H9 (cell line): ENCODE measurements at regions not wholly inside any gene's neighbourhood (a gene's known extent, or its start where the extent isn't known, plus 50 kb on each side); places are given as distances from the start of the nearest gene placed in this dataset.

Experiments
- DNase-seq: peaks from one replicate; pipeline ENCODE4 v3.0.0-alpha.2; 2017
- H2AFZ ChIP-seq: one replicate; pipeline ENCODE4 v1.6.1; 2013; ENCODE audit warnings: mild to moderate bottlenecking, low read length, control low read depth, moderate library complexity
- H2AK5ac ChIP-seq: 2 replicates; pipeline ENCODE4 v1.6.1; 2013; ENCODE audit warnings: low read length, control low read depth, mixed read lengths; ENCODE audit not compliant: insufficient read length
- H2BK120ac ChIP-seq: one replicate; pipeline ENCODE4 v1.6.1; 2013; ENCODE audit warnings: low read depth, mild to moderate bottlenecking, low read length, control low read depth, inconsistent platforms; ENCODE audit not compliant: poor library complexity, severe bottlenecking
- H2BK12ac ChIP-seq: 2 replicates; pipeline ENCODE4 v1.6.1; 2013; ENCODE audit warnings: low read length, control low read depth, mixed read lengths, low read depth; ENCODE audit not compliant: insufficient read length
- H2BK15ac ChIP-seq: 2 replicates; pipeline ENCODE4 v1.6.1; 2013; ENCODE audit warnings: low read depth, low read length, control low read depth
- H2BK20ac ChIP-seq: one replicate; pipeline ENCODE4 v1.6.1; 2013; ENCODE audit warnings: low read depth, mild to moderate bottlenecking, low read length, control low read depth, inconsistent platforms; ENCODE audit not compliant: poor library complexity, severe bottlenecking
- H2BK5ac ChIP-seq: 2 replicates; pipeline ENCODE4 v1.6.1; 2013; ENCODE audit warnings: low read length, control low read depth, mixed read lengths; ENCODE audit not compliant: insufficient read length
- H3K14ac ChIP-seq: 2 replicates; pipeline ENCODE4 v1.6.1; 2013; ENCODE audit warnings: low read length, control low read depth; ENCODE audit not compliant: insufficient read depth
- H3K18ac ChIP-seq: 2 replicates; pipeline ENCODE4 v1.6.1; 2013; ENCODE audit warnings: low read depth, mild to moderate bottlenecking, mixed read lengths, low read length, control low read depth; ENCODE audit not compliant: insufficient read length
- H3K23ac ChIP-seq: 2 replicates; pipeline ENCODE4 v1.6.1; 2013; ENCODE audit warnings: low read length, control low read depth, mixed read lengths, low read depth; ENCODE audit not compliant: insufficient read length
- H3K23me2 ChIP-seq: 2 replicates; pipeline ENCODE4 v1.6.1; 2013; ENCODE audit warnings: low read depth, mild to moderate bottlenecking, mixed read lengths, low read length, control low read depth; ENCODE audit not compliant: insufficient read length, poor library complexity, severe bottlenecking
- H3K27ac ChIP-seq: 2 replicates; pipeline ENCODE4 v1.5.1; 2013; ENCODE audit warnings: low read length, control low read depth, mixed read lengths, low read depth; ENCODE audit not compliant: insufficient read length
- H3K27me3 ChIP-seq: 2 replicates; pipeline ENCODE4 v1.6.1; 2013; ENCODE audit warnings: low read length, control low read depth, inconsistent platforms; ENCODE audit not compliant: insufficient read depth
- H3K4ac ChIP-seq: 2 replicates; pipeline ENCODE4 v1.6.1; 2013; ENCODE audit warnings: low read depth, mild to moderate bottlenecking, control low read depth, inconsistent platforms, low read length, moderate library complexity
- H3K4me1 ChIP-seq: 2 replicates; pipeline ENCODE4 v1.6.1; 2013; ENCODE audit warnings: low read length, control low read depth, inconsistent platforms; ENCODE audit not compliant: insufficient read depth
- H3K4me2 ChIP-seq: 2 replicates; pipeline ENCODE4 v1.6.1; 2013; ENCODE audit warnings: low read length, control low read depth, mixed read lengths; ENCODE audit not compliant: insufficient read length, insufficient read depth
- H3K56ac ChIP-seq: 2 replicates; pipeline ENCODE4 v1.6.1; 2013; ENCODE audit warnings: low read depth, mild to moderate bottlenecking, mixed read lengths, low read length, control low read depth; ENCODE audit not compliant: insufficient read length
- H3K79me1 ChIP-seq: 2 replicates; pipeline ENCODE4 v1.6.1; 2013; ENCODE audit warnings: low read depth, mild to moderate bottlenecking, moderate library complexity, low read length, control low read depth, inconsistent platforms; ENCODE audit not compliant: insufficient read depth, poor library complexity, severe bottlenecking
- H3K79me2 ChIP-seq: 2 replicates; pipeline ENCODE4 v1.6.1; 2013; ENCODE audit warnings: low read length, control low read depth, inconsistent platforms; ENCODE audit not compliant: insufficient read depth
- H3K9ac ChIP-seq: 2 replicates; pipeline ENCODE4 v1.6.1; 2013; ENCODE audit warnings: low read length, control low read depth, mixed read lengths; ENCODE audit not compliant: insufficient read length; ENCODE audit errors: extremely low read depth
- H3K9me3 ChIP-seq: one replicate; pipeline ENCODE4 v1.6.1; 2013; ENCODE audit warnings: low read depth, low read length, inconsistent platforms; ENCODE audit not compliant: control insufficient read depth
- H3T11ph ChIP-seq: one replicate; pipeline ENCODE4 v1.6.1; 2013; ENCODE audit warnings: mild to moderate bottlenecking, low read length, control low read depth, inconsistent platforms
- H4K20me1 ChIP-seq: one replicate; pipeline ENCODE4 v1.6.1; 2013; ENCODE audit not compliant: control insufficient read depth, insufficient read length, insufficient read depth
- H4K5ac ChIP-seq: 2 replicates; pipeline ENCODE4 v1.6.1; 2013; ENCODE audit warnings: low read depth, mild to moderate bottlenecking, mixed read lengths, low read length, control low read depth; ENCODE audit not compliant: insufficient read length
- H4K8ac ChIP-seq: replicated peaks from 2 replicates; pipeline ENCODE4 v1.6.1; 2013; ENCODE audit warnings: low read length, control low read depth, mixed read lengths, low read depth; ENCODE audit not compliant: insufficient read length
- H4K91ac ChIP-seq: 2 replicates; pipeline ENCODE4 v1.6.1; 2013; ENCODE audit warnings: low read depth, mild to moderate bottlenecking, moderate library complexity, mixed read lengths, low read length, control low read depth; ENCODE audit not compliant: insufficient read length
- H3K27ac Mint-ChIP-seq, 3 experiments: 2 replicates in 2 of 3; 3 replicates in 1 of 3; pipeline ENCODE4 v1.8.0; 2020 to 2021; ENCODE audit warnings: mixed read lengths in 3 of 3, mild to moderate bottlenecking in 1 of 3, moderate library complexity in 1 of 3
- H3K27me3 Mint-ChIP-seq: 2 replicates; pipeline ENCODE4 v1.8.0; 2021; ENCODE audit warnings: low read depth, mild to moderate bottlenecking, moderate library complexity, mixed read lengths
- H3K36me3 Mint-ChIP-seq, 3 experiments: 2 replicates in 2 of 3; 3 replicates in 1 of 3; pipeline ENCODE4 v1.8.0; 2020 to 2021; ENCODE audit warnings: low read depth in 3 of 3, mixed read lengths in 3 of 3; ENCODE audit not compliant: insufficient read depth in 1 of 3
- H3K4me1 Mint-ChIP-seq, 2 experiments: 2 replicates each; pipeline ENCODE4 v1.8.0; 2020; ENCODE audit warnings: mixed read lengths in 2 of 2
- H3K4me3 Mint-ChIP-seq, 2 experiments: 2 replicates in 1 of 2; 3 replicates in 1 of 2; pipeline ENCODE4 v1.8.0; 2020 to 2021; ENCODE audit warnings: mild to moderate bottlenecking in 2 of 2, mixed read lengths in 2 of 2, moderate library complexity in 1 of 2
- H3K9me3 Mint-ChIP-seq, 2 experiments: 2 replicates in 1 of 2; 3 replicates in 1 of 2; pipeline ENCODE4 v1.8.0; 2020; ENCODE audit warnings: mild to moderate bottlenecking in 2 of 2, mixed read lengths in 2 of 2, moderate library complexity in 1 of 2
- CTCF ChIP-seq: fragments of 200-600 bp; sonication (generic); conservative IDR thresholded peaks from 3 replicates; pipeline ENCODE4 v1.8.0; 2021; ENCODE audit warnings: antibody characterized with exemption, mild to moderate bottlenecking
- WGBS: extraction: QIAGEN DNeasy Blood & Tissue Kit; methylation state at CpG from one replicate; pipeline ENCODE4 v1.1.7; 2013; ENCODE audit warnings: missing lambda C conversion rate, low lambda C conversion rate, mixed read lengths; ENCODE audit not compliant: insufficient read length; ENCODE audit errors: extremely low coverage; 5-methylcytosine and 5-hydroxymethylcytosine counted together

GRCh38 chr6:68307301-68307700 is 327.8 kb upstream of the ADGRB3 start:
- no peak overlapping the region for H2BK5ac ChIP-seq
- Mint-ChIP-seq H3K27ac (no peak overlapping the region), H3K9me3 (peaks cover 9 to 13% of the 10 kb centered on the region in 2 experiments; a peak in 4 of 5 replicates), H3K4me3 (no peak overlapping the region), H3K36me3 (peaks cover 0 to 12% (median 4%) of the 10 kb centered on the region in 3 experiments; a peak in 3 of 7 replicates), H3K4me1 (no peaks in the 10 kb centered on the region), H3K27me3 (no peaks in the 10 kb centered on the region)
- H3K79me2 ChIP-seq = no peaks in the 10 kb centered on the region
- H3K4me2 ChIP-seq = no peak overlapping the region
- no peak overlapping the region for H2AFZ ChIP-seq
- no peak overlapping the region for H4K5ac ChIP-seq
- no peak overlapping the region for H2BK15ac ChIP-seq
- H3K4ac ChIP-seq = no peak overlapping the region
- no CpG with 5 or more reads among the region's 1 CpG for WGBS
- H4K91ac ChIP-seq = no peak overlapping the region
- H3K56ac ChIP-seq = no peak overlapping the region
- H3K27ac ChIP-seq = no peak overlapping the region
- H3K4me1 ChIP-seq = no peaks in the 10 kb centered on the region
- H4K8ac ChIP-seq = no peak overlapping the region
- no peaks in the 10 kb centered on the region for H3K79me1 ChIP-seq
- H4K20me1 ChIP-seq = no peaks in the 10 kb centered on the region
- TF ChIP-seq CTCF = no peak
- H2BK12ac ChIP-seq = no peak overlapping the region
- H2BK20ac ChIP-seq = no peak overlapping the region
- DNase-seq = no peak
- no peaks in the 10 kb centered on the region for H3K23me2 ChIP-seq
- no peaks in the 10 kb centered on the region for H3K9me3 ChIP-seq
- no peak overlapping the region for H2AK5ac ChIP-seq
- H3K23ac ChIP-seq = no peak overlapping the region
- no peak overlapping the region for H2BK120ac ChIP-seq
- H3K14ac ChIP-seq = no peak overlapping the region
- no peak overlapping the region for H3T11ph ChIP-seq
- no peak overlapping the region for H3K18ac ChIP-seq
- no peak overlapping the region for H3K9ac ChIP-seq
- H3K27me3 ChIP-seq = no peaks in the 10 kb centered on the region
